H1 (cell line): ENCODE measurements at regions not wholly inside any gene's neighbourhood (a gene's known extent, or its start where the extent isn't known, plus 50 kb on each side); places are given as distances from the start of the nearest gene placed in this dataset.

Experiments
- CTCF ChIA-PET: fragments of 300-600 bp; sonication (Branson Sonifier 250); formaldehyde crosslinking; loops from one replicate; lab custom pipeline; 2021; ENCODE audit not compliant: partially characterized antibody; lab: Charles Lee
- POLR2A ChIA-PET: fragments of 300-600 bp; sonication (Branson Sonifier 250); formaldehyde crosslinking; loops from one replicate; lab custom pipeline; 2021; ENCODE audit warnings: inconsistent platforms; ENCODE audit not compliant: partially characterized antibody; lab: Charles Lee
- DNase-seq, 2 experiments: peaks; one replicate each; pipeline versions ENCODE4 v3.0.0 to v3.0.0-alpha.2; 2010 to 2022; ENCODE audit warnings: low spot score in 2 of 2, low read depth in 1 of 2, mixed read lengths in 1 of 2
- FAIRE-seq: peaks from 2 replicates; lab custom pipeline; 2011; peaks lifted over from hg19 to GRCh38; lab: Jason Lieb, UNC
- H2AFZ ChIP-seq: 2 replicates; pipeline ENCODE4 v1.8.1; 2012; ENCODE audit warnings: low read length, inconsistent platforms
- H2AK5ac ChIP-seq: 2 replicates; pipeline ENCODE4 v1.6.1; 2013; ENCODE audit warnings: low read depth, low read length
- H2BK120ac ChIP-seq: replicated peaks from 2 replicates; pipeline ENCODE3; 2013; ENCODE audit warnings: low read depth, low read length, inconsistent platforms
- H2BK12ac ChIP-seq: 2 replicates; pipeline ENCODE4 v1.6.1; 2013; ENCODE audit warnings: low read depth, low read length
- H2BK15ac ChIP-seq: 2 replicates; pipeline ENCODE4 v1.6.1; 2013; ENCODE audit warnings: low read length
- H2BK20ac ChIP-seq: 2 replicates; pipeline ENCODE4 v1.6.1; 2013; ENCODE audit warnings: low read length
- H2BK5ac ChIP-seq: 2 replicates; pipeline ENCODE4 v1.6.1; 2013; ENCODE audit warnings: low read depth, low read length
- H3K14ac ChIP-seq: 2 replicates; pipeline ENCODE4 v1.6.1; 2013; ENCODE audit warnings: inconsistent platforms; ENCODE audit not compliant: insufficient read length
- H3K18ac ChIP-seq: 2 replicates; pipeline ENCODE4 v1.6.1; 2013; ENCODE audit warnings: low read length; ENCODE audit errors: extremely low read depth
- H3K23ac ChIP-seq: 2 replicates; pipeline ENCODE4 v1.6.1; 2013; ENCODE audit warnings: inconsistent platforms; ENCODE audit not compliant: insufficient read length
- H3K23me2 ChIP-seq: 2 replicates; pipeline ENCODE4 v1.6.1; 2013; ENCODE audit warnings: low read depth, low read length
- H3K27ac ChIP-seq: 2 replicates; pipeline ENCODE4 v1.6.1; 2011; ENCODE audit warnings: low read depth, low read length, inconsistent platforms
- H3K27me3 ChIP-seq, 4 experiments: replicated peaks in 1 of 4; 1 replicate in 1 of 4; 2 replicates in 3 of 4; pipeline versions ENCODE4 v1.6.1 to v1.8.1; 2011 to 2013; ENCODE audit warnings: low read length in 3 of 4, mild to moderate bottlenecking in 3 of 4, inconsistent platforms in 2 of 4, mixed read lengths in 2 of 4, moderate library complexity in 1 of 4; ENCODE audit not compliant: control insufficient read depth in 3 of 4, insufficient read depth in 3 of 4; ENCODE audit errors: extremely low read depth in 1 of 4
- H3K36me3 ChIP-seq, 4 experiments: 2 replicates each; pipeline versions ENCODE4 v1.6.1 to v1.8.1; 2011 to 2013; ENCODE audit warnings: mild to moderate bottlenecking in 4 of 4, low read length in 3 of 4, moderate library complexity in 2 of 4, control low read depth in 1 of 4, inconsistent platforms in 1 of 4; ENCODE audit not compliant: insufficient read depth in 4 of 4, control insufficient read depth in 2 of 4
- H3K4ac ChIP-seq: replicated peaks from 2 replicates; pipeline ENCODE3; 2013; ENCODE audit warnings: low read length, low read depth, mixed read lengths, inconsistent platforms; ENCODE audit not compliant: insufficient read length
- H3K4me1 ChIP-seq, 4 experiments: replicated peaks in 1 of 4; 1 replicate in 1 of 4; 2 replicates in 3 of 4; pipeline versions ENCODE4 v1.6.1 to v1.8.1; 2011 to 2013; ENCODE audit warnings: low read length in 3 of 4, inconsistent platforms in 2 of 4, mixed read lengths in 1 of 4; ENCODE audit not compliant: insufficient read depth in 4 of 4, control insufficient read depth in 3 of 4
- H3K4me2 ChIP-seq, 2 experiments: 2 replicates each; pipeline versions ENCODE4 v1.6.1 to v1.8.1; 2011 to 2013; ENCODE audit warnings: low read depth in 2 of 2, low read length in 2 of 2, control low read depth in 1 of 2, inconsistent platforms in 1 of 2, mild to moderate bottlenecking in 1 of 2; ENCODE audit not compliant: insufficient read depth in 1 of 2
- H3K4me3 ChIP-seq, 4 experiments: fragments of 200-600, 300-600 bp in 1 of 4; sonication (generic), shearing (Covaris generic), sonication (Bioruptor Twin) in 1 of 4; 2 replicates each; pipeline versions ENCODE4 v1.5.1 to v1.8.1; 2011 to 2016; ENCODE audit warnings: low read length in 4 of 4, low read depth in 3 of 4, control low read depth in 2 of 4, inconsistent platforms in 2 of 4, mild to moderate bottlenecking in 2 of 4, mixed read lengths in 1 of 4, moderate library complexity in 1 of 4; ENCODE audit not compliant: insufficient read depth in 2 of 4; ENCODE audit errors: extremely low read depth in 1 of 4
- H3K56ac ChIP-seq: replicated peaks from 2 replicates; pipeline ENCODE3; 2013; ENCODE audit warnings: low read depth, mild to moderate bottlenecking, mixed read lengths, low read length, inconsistent platforms; ENCODE audit not compliant: insufficient read length
- H3K79me1 ChIP-seq: 2 replicates; pipeline ENCODE4 v1.6.1; 2013; ENCODE audit warnings: low read depth, low read length, control low read depth
- H3K79me2 ChIP-seq, 2 experiments: 2 replicates each; pipeline versions ENCODE4 v1.6.1 to v1.8.1; 2012 to 2013; ENCODE audit warnings: low read length in 2 of 2, mild to moderate bottlenecking in 2 of 2, inconsistent platforms in 1 of 2; ENCODE audit not compliant: insufficient read depth in 2 of 2, control insufficient read depth in 1 of 2
- H3K9ac ChIP-seq, 4 experiments: replicated peaks in 1 of 4; 1 replicate in 1 of 4; 2 replicates in 3 of 4; pipeline versions ENCODE4 v1.6.1 to v1.8.1; 2011 to 2013; ENCODE audit warnings: low read depth in 3 of 4, low read length in 3 of 4, control low read depth in 2 of 4, mild to moderate bottlenecking in 2 of 4, moderate library complexity in 2 of 4, inconsistent platforms in 1 of 4; ENCODE audit errors: extremely low read depth in 1 of 4
- H3K9me3 ChIP-seq, 2 experiments: 2 replicates each; pipeline versions ENCODE4 v1.6.1 to v1.8.1; 2012 to 2013; ENCODE audit warnings: mild to moderate bottlenecking in 2 of 2, moderate library complexity in 2 of 2, control low read depth in 1 of 2, inconsistent platforms in 1 of 2, low read depth in 1 of 2, low read length in 1 of 2, mixed read lengths in 1 of 2; ENCODE audit not compliant: insufficient read depth in 2 of 2
- H4K20me1 ChIP-seq, 2 experiments: replicated peaks in 1 of 2; 2 replicates each; pipeline versions ENCODE3 to v1.8.1; 2011 to 2013; ENCODE audit warnings: inconsistent platforms in 2 of 2, low read length in 2 of 2, mild to moderate bottlenecking in 1 of 2; ENCODE audit not compliant: insufficient read depth in 2 of 2, control insufficient read depth in 1 of 2
- H4K5ac ChIP-seq: 2 replicates; pipeline ENCODE4 v1.6.1; 2013; ENCODE audit warnings: low read length, low read depth, mixed read lengths, inconsistent platforms; ENCODE audit not compliant: insufficient read length
- H4K8ac ChIP-seq: 2 replicates; pipeline ENCODE4 v1.8.0; 2013; ENCODE audit warnings: mild to moderate bottlenecking, moderate library complexity, low read length, inconsistent platforms; ENCODE audit not compliant: insufficient read depth; ENCODE audit errors: extremely low read depth
- H4K91ac ChIP-seq: replicated peaks from 2 replicates; pipeline ENCODE3; 2013; ENCODE audit warnings: low read length, mixed read lengths, inconsistent platforms; ENCODE audit not compliant: insufficient read length
- JUND ChIP-seq: IDR thresholded peaks from 2 replicates; pipeline ENCODE4 v1.6.1; 2011; ENCODE audit warnings: mild to moderate bottlenecking, improper control_type of control experiment, low read length
- ZNF274 ChIP-seq: IDR thresholded peaks from 2 replicates; pipeline ENCODE4 v1.7.0; 2012; ENCODE audit warnings: low read length, borderline replicate concordance; ENCODE audit errors: extremely low read depth
- WGBS, 2 experiments: shearing (Covaris generic) in 1 of 2; methylation state at CpG; one replicate each; pipeline versions ENCODE4 v1.1.6 to v1.1.7; 2013 to 2015; ENCODE audit warnings: low lambda C conversion rate in 2 of 2, mixed read lengths in 2 of 2, inconsistent platforms in 1 of 2, low coverage in 1 of 2, missing lambda C conversion rate in 1 of 2; ENCODE audit not compliant: insufficient replicate concordance in 2 of 2, insufficient coverage in 1 of 2, insufficient read length in 1 of 2; ENCODE audit errors: extremely low coverage in 1 of 2, missing lambda C conversion rate in 1 of 2; 5-methylcytosine and 5-hydroxymethylcytosine counted together

DNA sequence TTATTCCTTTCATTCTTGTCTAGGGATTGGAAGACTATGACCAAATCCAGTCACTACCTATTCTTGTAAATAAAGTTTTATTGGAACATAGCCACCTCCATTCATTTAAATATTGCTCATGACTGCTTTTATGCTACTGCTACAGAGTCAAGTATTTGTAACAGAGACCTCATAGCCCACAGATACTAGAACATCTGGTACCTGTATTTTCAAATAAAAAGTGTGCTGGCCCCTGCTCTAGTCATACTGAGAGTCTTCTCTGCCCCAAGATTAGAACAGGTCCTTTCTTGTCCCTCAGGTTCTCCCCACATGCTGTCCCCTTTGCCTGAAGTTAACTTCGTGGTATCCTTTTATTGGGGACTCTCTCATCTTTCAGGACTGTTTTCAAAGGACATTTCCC lies 422.3 kb downstream of the CBLN4 start:
- no peak overlapping the region for H3K4ac ChIP-seq
- no peak for DNase-seq
- peaks cover 0 to 9% (median 4%) of the 10 kb centered on the region in 4 experiments; a peak in 3 of 7 replicates for H3K4me1 ChIP-seq
- H3K79me2 ChIP-seq: no peaks in the 10 kb centered on the region
- H3K56ac ChIP-seq: no peak overlapping the region
- H2AFZ ChIP-seq: no peak overlapping the region
- H2BK120ac ChIP-seq: no peak overlapping the region
- no peak overlapping the region for H2BK15ac ChIP-seq
- no peaks in the 10 kb centered on the region for H3K9me3 ChIP-seq
- H3K23ac ChIP-seq: no peak overlapping the region
- H2AK5ac ChIP-seq: no peak overlapping the region
- H3K36me3 ChIP-seq: no peaks in the 10 kb centered on the region
- WGBS, 2 experiments: 75% methylated on average over 1 of the region's 1 CpG; no CpG with 5 or more reads in 1 of the 2 experiments
- no peak overlapping the region for H2BK5ac ChIP-seq
- no peak overlapping the region for H4K8ac ChIP-seq
- H2BK20ac ChIP-seq: no peak overlapping the region
- no peaks in the 10 kb centered on the region for H4K20me1 ChIP-seq
- H3K9ac ChIP-seq: no peak overlapping the region
- H2BK12ac ChIP-seq: no peak overlapping the region
- ChIA-PET POLR2A (no interaction called here), CTCF (no interaction called here)
- no peaks in the 10 kb centered on the region for H3K79me1 ChIP-seq
- no peak for TF ChIP-seq ZNF274
- no peak for TF ChIP-seq JUND
- no peaks in the 10 kb centered on the region for H3K23me2 ChIP-seq
- no peak overlapping the region for H4K5ac ChIP-seq
- no peaks in the 10 kb centered on the region; a peak in 1 of 7 replicates for H3K27me3 ChIP-seq
- H4K91ac ChIP-seq: no peak overlapping the region
- no peak overlapping the region for H3K18ac ChIP-seq
- FAIRE-seq: no peak
- no peak overlapping the region for H3K14ac ChIP-seq
- H3K4me3 ChIP-seq: no peak overlapping the region
- no peak overlapping the region for H3K4me2 ChIP-seq
- no peak overlapping the region for H3K27ac ChIP-seq
